ENCODE measurements at regions not wholly inside any gene's neighbourhood (a gene's known extent, or its start where the extent isn't known, plus 50 kb on each side); places are given as distances from the start of the nearest gene placed in this dataset.

DNA sequence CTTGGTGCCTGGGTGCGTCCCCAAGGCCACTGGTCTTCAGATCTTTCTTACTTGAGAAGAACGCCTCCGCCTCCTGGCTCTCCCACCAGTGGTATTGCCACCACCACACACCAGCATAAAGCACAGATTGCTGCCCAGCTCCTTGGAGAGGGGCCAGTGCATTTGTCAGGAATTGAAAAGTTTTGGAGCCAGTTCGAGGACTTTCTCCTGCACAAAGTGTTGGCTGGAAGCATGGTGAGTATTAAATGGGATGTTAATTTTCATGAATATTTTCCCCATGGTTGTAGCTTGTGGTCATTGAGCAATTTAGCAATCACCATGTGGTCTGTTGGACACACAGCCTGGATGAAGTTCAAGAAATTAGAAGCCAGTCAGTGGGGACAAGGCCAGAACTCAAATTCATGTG, 684.6 kb upstream of the FANCL start:
- Histone ChIP-seq H2AFZ (ENCODE audit: insufficient read depth, low read depth, low read length, poor library complexity, severe bottlenecking) (no peak overlapping the region), H3K9ac (ENCODE audit: low read length) (no peak overlapping the region), H3K27ac (ENCODE audit: low read length in 2 of 2) (no peak overlapping the region), H3K4me3 (ENCODE audit: control extremely low read depth in 1 of 5, extremely low read depth in 1 of 5, insufficient read depth in 1 of 5, low read depth in 2 of 5, low read length in 4 of 5) (no peak overlapping the region), H3K4me1 (ENCODE audit: control insufficient read depth in 2 of 2, insufficient read depth in 2 of 2, low read length in 2 of 2) (no peaks in the 10 kb centered on the region), H4K20me1 (ENCODE audit: control insufficient read depth, insufficient read depth, low read length, poor library complexity, severe bottlenecking) (no peaks in the 10 kb centered on the region), H3K36me3 (replicated peaks in 1 of 2; ENCODE audit: control extremely low read depth in 1 of 2, control insufficient read depth in 1 of 2, extremely low read depth in 1 of 2, insufficient read depth in 2 of 2, low read length in 1 of 2) (no peaks in the 10 kb centered on the region), H3K79me2 (ENCODE audit: control insufficient read depth, insufficient read depth, low read length) (no peaks in the 10 kb centered on the region), H3K4me2 (replicated peaks; ENCODE audit: low read depth, low read length, poor library complexity, severe bottlenecking) (no peak overlapping the region), H3K27me3 (replicated peaks in 1 of 4; ENCODE audit: control extremely low read depth in 1 of 4, control insufficient read depth in 3 of 4, insufficient read depth in 4 of 4, low read length in 3 of 4) (no peaks in the 10 kb centered on the region), H3K9me3 (ENCODE audit: control extremely low read depth in 1 of 3, control insufficient read depth in 2 of 3, insufficient read depth in 1 of 3, low read length in 2 of 3) (no peaks in the 10 kb centered on the region)
- TF ChIP-seq, protein P1, sequence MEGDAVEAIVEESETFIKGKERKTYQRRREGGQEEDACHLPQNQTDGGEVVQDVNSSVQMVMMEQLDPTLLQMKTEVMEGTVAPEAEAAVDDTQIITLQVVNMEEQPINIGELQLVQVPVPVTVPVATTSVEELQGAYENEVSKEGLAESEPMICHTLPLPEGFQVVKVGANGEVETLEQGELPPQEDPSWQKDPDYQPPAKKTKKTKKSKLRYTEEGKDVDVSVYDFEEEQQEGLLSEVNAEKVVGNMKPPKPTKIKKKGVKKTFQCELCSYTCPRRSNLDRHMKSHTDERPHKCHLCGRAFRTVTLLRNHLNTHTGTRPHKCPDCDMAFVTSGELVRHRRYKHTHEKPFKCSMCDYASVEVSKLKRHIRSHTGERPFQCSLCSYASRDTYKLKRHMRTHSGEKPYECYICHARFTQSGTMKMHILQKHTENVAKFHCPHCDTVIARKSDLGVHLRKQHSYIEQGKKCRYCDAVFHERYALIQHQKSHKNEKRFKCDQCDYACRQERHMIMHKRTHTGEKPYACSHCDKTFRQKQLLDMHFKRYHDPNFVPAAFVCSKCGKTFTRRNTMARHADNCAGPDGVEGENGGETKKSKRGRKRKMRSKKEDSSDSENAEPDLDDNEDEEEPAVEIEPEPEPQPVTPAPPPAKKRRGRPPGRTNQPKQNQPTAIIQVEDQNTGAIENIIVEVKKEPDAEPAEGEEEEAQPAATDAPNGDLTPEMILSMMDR (IDR thresholded peaks at IDR 0.05), result no peak
- no peak for TF ChIP-seq EZH2 (IDR thresholded peaks at IDR 0.05; ENCODE audit: borderline replicate concordance, insufficient read depth, low read depth, low read length, poor library complexity, severe bottlenecking)
- ATAC-seq (ENCODE audit: low read depth) (no peak), DNase-seq (no peak)
- no peak overlapping the region for H3K4me3 Mint-ChIP-seq
- ChIA-PET POLR2A (no interaction called here), CTCF (no interaction called here)
- no peaks in the 10 kb centered on the region for H3K4me1 Mint-ChIP-seq
- 80% methylated on average over 1 of the region's 4 CpGs for WGBS (ENCODE audit: insufficient coverage)
- H3K27ac Mint-ChIP-seq, result no peak overlapping the region
- peaks cover 9% of the 10 kb centered on the region for H3K27me3 Mint-ChIP-seq
- no peaks in the 10 kb centered on the region for H3K9me3 Mint-ChIP-seq (ENCODE audit: insufficient read depth)
- intact Hi-C loops (cut with micrococcal nuclease), result no loop called here

DNA sequence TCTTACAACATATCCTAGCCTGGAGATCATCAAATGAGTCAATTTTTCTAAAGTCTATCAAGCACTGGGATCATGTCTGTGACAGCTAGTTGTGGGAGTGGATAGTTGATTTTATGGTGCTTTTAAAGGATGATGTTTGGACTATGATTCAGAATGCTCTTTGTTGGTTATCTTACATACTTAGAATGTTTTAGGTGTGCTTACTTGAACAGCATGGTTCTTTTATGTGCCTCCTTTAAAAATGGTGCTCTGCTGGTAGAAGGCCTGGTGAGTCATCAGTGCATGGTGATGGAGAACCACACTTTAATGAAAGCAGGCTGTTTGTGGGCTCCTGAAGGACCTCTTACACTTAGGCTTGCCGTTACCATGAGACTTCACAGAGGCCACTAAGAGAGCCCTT, 682.7 kb upstream of the FANCL start:
- ChIA-PET POLR2A (no interaction called here), CTCF (no interaction called here)
- H3K4me3 ChIP-seq (ENCODE audit: control extremely low read depth in 1 of 5, extremely low read depth in 1 of 5, insufficient read depth in 1 of 5, low read depth in 2 of 5, low read length in 4 of 5), result no peak overlapping the region
- Mint-ChIP-seq H3K9me3 (ENCODE audit: insufficient read depth) (no peaks in the 10 kb centered on the region), H3K4me1 (no peaks in the 10 kb centered on the region), H3K4me3 (no peak overlapping the region), H3K27ac (no peak overlapping the region), H3K27me3 (peaks cover 13% of the 10 kb centered on the region)
- TF ChIP-seq EZH2 (IDR thresholded peaks at IDR 0.05; ENCODE audit: borderline replicate concordance, insufficient read depth, low read depth, low read length, poor library complexity, severe bottlenecking), result no peak
- TF ChIP-seq, protein P1 (IDR thresholded peaks at IDR 0.05), result no peak
- no peak for DNase-seq
- H3K4me1 ChIP-seq (ENCODE audit: control insufficient read depth in 2 of 2, insufficient read depth in 2 of 2, low read length in 2 of 2), result no peaks in the 10 kb centered on the region
- intact Hi-C loops (cut with micrococcal nuclease), result no loop called here
- H3K27ac ChIP-seq (ENCODE audit: low read length in 2 of 2), result no peak overlapping the region
- no peak overlapping the region for H3K9ac ChIP-seq (ENCODE audit: low read length)
- WGBS (ENCODE audit: insufficient coverage), result no CpG with 5 or more reads among the region's 1 CpG
- ATAC-seq (ENCODE audit: low read depth), result no peak
- no peaks in the 10 kb centered on the region for H3K79me2 ChIP-seq (ENCODE audit: control insufficient read depth, insufficient read depth, low read length)
- H4K20me1 ChIP-seq (ENCODE audit: control insufficient read depth, insufficient read depth, low read length, poor library complexity, severe bottlenecking), result no peaks in the 10 kb centered on the region
- no peaks in the 10 kb centered on the region for H3K36me3 ChIP-seq (replicated peaks in 1 of 2; ENCODE audit: control extremely low read depth in 1 of 2, control insufficient read depth in 1 of 2, extremely low read depth in 1 of 2, insufficient read depth in 2 of 2, low read length in 1 of 2)
- H3K9me3 ChIP-seq (ENCODE audit: control extremely low read depth in 1 of 3, control insufficient read depth in 2 of 3, insufficient read depth in 1 of 3, low read length in 2 of 3), result no peaks in the 10 kb centered on the region
- no peak overlapping the region for H3K4me2 ChIP-seq (replicated peaks; ENCODE audit: low read depth, low read length, poor library complexity, severe bottlenecking)
- no peaks in the 10 kb centered on the region for H3K27me3 ChIP-seq (replicated peaks in 1 of 4; ENCODE audit: control extremely low read depth in 1 of 4, control insufficient read depth in 3 of 4, insufficient read depth in 4 of 4, low read length in 3 of 4)
- H2AFZ ChIP-seq (ENCODE audit: insufficient read depth, low read depth, low read length, poor library complexity, severe bottlenecking), result no peak overlapping the region
